HL-60 (cell line): ENCODE measurements at regions not wholly inside any gene's neighbourhood (a gene's known extent, or its start where the extent isn't known, plus 50 kb on each side); places are given as distances from the start of the nearest gene placed in this dataset.

ENCODE experiments used
- DNase-seq, 2 experiments: peaks; one replicate each; pipeline ENCODE4 v3.0.0-alpha.2; 2010 to 2020; ENCODE audit warnings: low read depth in 1 of 2, low spot score in 1 of 2
- H3K27ac ChIP-seq: fragments of 250-450 bp; sonication (Bioruptor Pico); replicated peaks from 2 replicates; pipeline ENCODE4 v1.5.1; 2020; ENCODE audit warnings: mild to moderate bottlenecking, moderate library complexity
- H3K27me3 ChIP-seq: fragments of 250-450 bp; sonication (Bioruptor Pico); 2 replicates; pipeline ENCODE4 v1.5.1; 2021; ENCODE audit warnings: mild to moderate bottlenecking, moderate library complexity; ENCODE audit not compliant: insufficient read depth, poor library complexity, severe bottlenecking
- H3K4me3 ChIP-seq: replicated peaks from 2 replicates; pipeline ENCODE4 v1.5.1; 2011; ENCODE audit warnings: mild to moderate bottlenecking, control low read depth, low read length; ENCODE audit not compliant: insufficient read depth
- CTCF ChIP-seq: IDR thresholded peaks from one replicate; pipeline ENCODE4 v1.5.1; 2011; ENCODE audit warnings: low read length, control low read depth, inconsistent platforms; ENCODE audit not compliant: insufficient read depth
- GABPA ChIP-seq: IDR thresholded peaks from 2 replicates; pipeline ENCODE4 v1.6.1; 2012; ENCODE audit warnings: low read depth
- POLR2AphosphoS5 ChIP-seq: IDR thresholded peaks from 2 replicates; pipeline ENCODE4 v1.6.1; 2012; ENCODE audit warnings: low read depth
- REST ChIP-seq: IDR thresholded peaks from 2 replicates; pipeline ENCODE4 v1.6.1; 2012; ENCODE audit warnings: low read depth; ENCODE audit not compliant: insufficient replicate concordance
- SPI1 ChIP-seq: IDR thresholded peaks from 2 replicates; pipeline ENCODE4 v1.6.1; 2012; ENCODE audit warnings: low read depth, mild to moderate bottlenecking, borderline replicate concordance

GRCh38 chr9:100838857-100839256 lies 189.7 kb upstream of the PLPPR1 start:
- Histone ChIP-seq H3K27ac (no peak overlapping the region), H3K4me3 (no peak overlapping the region), H3K27me3 (no peaks in the 10 kb centered on the region)
- TF ChIP-seq GABPA (no peak), REST (no peak), SPI1 (no peak), POLR2AphosphoS5 (no peak), CTCF (no peak)
- DNase-seq = no peak

GRCh38 chr9:100848726-100849125 lies 179.8 kb upstream of the PLPPR1 start:
- Histone ChIP-seq H3K27me3 (no peaks in the 10 kb centered on the region), H3K4me3 (no peak overlapping the region), H3K27ac (no peak overlapping the region)
- DNase-seq = no peak
- TF ChIP-seq REST = no peak
- TF ChIP-seq SPI1 = no peak
- no peak for TF ChIP-seq CTCF
- no peak for TF ChIP-seq POLR2AphosphoS5
- no peak for TF ChIP-seq GABPA

GRCh38 chr9:100852088-100852487 lies 176.4 kb upstream of the PLPPR1 start:
- TF ChIP-seq POLR2AphosphoS5 (no peak), SPI1 (no peak), CTCF (no peak), REST (no peak), GABPA (no peak)
- no peaks in the 10 kb centered on the region for H3K27me3 ChIP-seq
- no peak for DNase-seq
- no peak overlapping the region for H3K4me3 ChIP-seq
- H3K27ac ChIP-seq = no peak overlapping the region
